ENCODE measurements at regions not wholly inside any gene's neighbourhood (a gene's known extent, or its start where the extent isn't known, plus 50 kb on each side); places are given as distances from the start of the nearest gene placed in this dataset.

- no peak for DNase-seq
Measured at GRCh38 chr15:93188236-93188635, 99.2 kb upstream of the RGMA start.

- no peak for DNase-seq
Measured at GRCh38 chr15:93185796-93186195, 96.8 kb upstream of the RGMA start.

- no peak for DNase-seq
Measured at GRCh38 chr15:93182703-93183205, 93.7 kb upstream of the RGMA start.

GRCh38 chr15:93180656-93181055, 91.6 kb upstream of the RGMA start:
- peak; percentile 27 for DNase-seq

GRCh38 chr15:93180128-93180527, 91.1 kb upstream of the RGMA start:
- DNase-seq, result no peak

GRCh38 chr15:93179700-93180102, 90.7 kb upstream of the RGMA start:
- peak; percentile 33 for DNase-seq

DNA sequence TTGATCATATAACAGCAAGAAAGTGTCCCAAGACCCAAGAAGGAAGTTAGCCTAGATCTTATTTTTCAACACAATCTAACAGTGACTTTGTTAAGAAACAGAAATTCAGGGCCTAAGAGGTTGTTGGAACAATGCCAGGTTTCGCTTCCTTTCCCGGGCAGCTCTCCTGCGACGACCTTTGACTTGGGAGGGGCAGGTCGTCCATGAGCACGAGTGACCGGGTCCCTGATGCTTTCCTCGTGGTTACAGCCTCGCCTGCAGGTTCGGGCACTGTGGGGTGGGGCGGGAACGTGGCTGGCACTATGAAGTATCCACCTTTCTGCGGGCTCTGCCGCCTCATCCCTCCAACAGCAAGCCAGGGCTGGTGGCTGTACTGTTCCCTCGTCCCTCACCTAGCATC, 90.1 kb upstream of the RGMA start:
- peak; percentile 21 for DNase-seq

- no peak for DNase-seq
Measured at GRCh38 chr15:93178371-93178770, 89.4 kb upstream of the RGMA start.

DNA sequence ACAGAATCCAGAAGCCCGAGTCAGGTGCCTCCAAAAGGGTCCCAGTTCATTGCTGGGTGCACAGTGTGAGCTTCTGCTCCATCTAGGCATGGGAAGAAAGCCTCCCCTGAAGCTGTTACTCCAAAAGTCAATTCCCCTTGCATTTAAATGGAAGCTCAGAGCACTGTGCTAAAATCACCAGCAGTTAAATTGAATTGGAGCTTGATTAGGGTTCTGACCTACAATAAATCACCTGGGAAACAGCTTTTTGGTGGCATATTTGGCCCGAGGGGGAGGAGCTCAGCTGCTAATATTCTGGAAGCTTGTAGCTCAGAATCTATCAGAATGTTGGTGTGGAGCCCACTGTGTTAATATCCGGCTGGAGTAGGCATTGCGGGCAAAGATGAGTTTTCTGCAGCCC, 87.1 kb upstream of the RGMA start:
- no peak for DNase-seq

DNA sequence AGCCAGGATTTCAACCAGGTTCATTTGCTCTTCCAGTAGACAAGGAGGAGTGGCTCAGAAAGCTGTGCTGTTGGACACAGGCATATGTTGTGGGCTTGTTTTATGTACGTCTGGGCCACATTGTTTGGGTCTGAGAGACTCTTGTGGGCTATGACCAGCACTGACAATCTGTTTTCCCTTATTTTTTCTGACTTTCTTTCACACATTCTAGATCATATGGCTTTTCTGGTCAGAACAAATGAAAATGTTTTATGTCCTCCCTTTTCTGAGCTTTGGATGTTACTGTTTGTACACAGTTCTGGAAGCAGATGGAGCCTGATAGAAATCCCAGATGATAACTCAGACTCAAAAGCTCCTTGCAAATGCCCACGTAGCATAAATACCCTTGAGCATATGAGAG, 85.8 kb upstream of the RGMA start:
- DNase-seq, result no peak

GRCh38 chr15:93173369-93173768, 84.4 kb upstream of the RGMA start:
- DNase-seq, result no peak

DNA sequence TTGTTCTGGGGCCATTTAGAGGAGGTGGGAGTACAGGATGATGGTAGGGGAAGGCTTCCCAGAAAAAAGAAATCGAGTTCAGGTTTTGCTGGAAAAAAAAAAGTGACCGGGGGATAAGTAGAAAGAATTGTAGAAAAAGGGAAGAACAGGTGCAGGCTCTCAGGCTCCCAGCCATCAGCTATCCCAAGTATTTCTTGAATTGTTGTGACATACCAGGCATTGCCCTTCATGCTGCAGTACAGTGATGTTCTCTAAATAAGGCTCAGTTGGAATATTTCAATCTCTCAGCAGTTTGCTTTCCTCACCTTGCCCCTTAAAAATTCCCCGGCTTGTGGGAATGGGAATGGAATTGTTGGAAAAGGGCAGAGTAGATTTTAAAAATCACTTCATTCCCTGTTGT, 82.5 kb upstream of the RGMA start:
- DNase-seq, result no peak

GRCh38 chr15:93170329-93170728, 81.3 kb upstream of the RGMA start:
- no peak for DNase-seq

DNA sequence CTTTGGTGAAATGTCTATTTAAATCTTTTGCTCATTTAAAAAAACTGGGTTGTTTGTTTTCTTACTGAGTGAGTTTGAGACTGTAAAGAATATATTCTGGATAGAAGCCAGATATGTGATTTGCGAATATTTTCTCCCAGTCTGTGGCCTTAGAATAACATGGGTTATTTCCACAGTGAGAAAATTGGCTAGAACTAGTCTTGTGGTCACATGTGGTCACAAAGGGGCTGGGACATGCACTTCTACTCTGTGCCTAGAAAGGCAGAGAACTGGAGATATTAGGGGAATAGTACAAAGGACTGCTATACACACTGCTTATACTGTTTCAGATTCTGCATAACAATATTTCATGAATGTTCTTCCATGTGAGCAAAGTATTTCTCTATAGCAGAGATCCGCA, 79.9 kb upstream of the RGMA start:
- DNase-seq, result no peak

GRCh38 chr15:93167291-93167690, 78.3 kb upstream of the RGMA start:
- no peak for DNase-seq

DNA sequence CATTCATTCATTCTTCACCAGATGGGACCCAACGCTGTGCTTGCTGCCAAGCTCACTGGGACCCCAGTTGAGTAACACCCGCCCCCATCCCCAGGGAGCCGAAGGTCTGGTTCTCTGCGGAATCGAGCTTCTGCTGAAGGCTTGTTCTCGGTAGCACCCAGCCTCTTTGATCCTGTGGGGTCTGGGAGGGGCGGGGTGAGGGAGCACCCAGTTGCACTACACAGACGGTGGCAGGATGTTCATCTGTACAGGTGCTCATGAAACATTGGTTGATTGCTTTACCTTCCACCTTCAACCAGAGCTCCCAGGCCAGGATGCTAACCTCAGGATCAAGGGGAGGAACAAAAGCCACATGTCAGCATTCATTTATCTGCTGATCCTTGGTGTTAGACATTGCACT, 77.7 kb upstream of the RGMA start:
- no peak for DNase-seq

DNA sequence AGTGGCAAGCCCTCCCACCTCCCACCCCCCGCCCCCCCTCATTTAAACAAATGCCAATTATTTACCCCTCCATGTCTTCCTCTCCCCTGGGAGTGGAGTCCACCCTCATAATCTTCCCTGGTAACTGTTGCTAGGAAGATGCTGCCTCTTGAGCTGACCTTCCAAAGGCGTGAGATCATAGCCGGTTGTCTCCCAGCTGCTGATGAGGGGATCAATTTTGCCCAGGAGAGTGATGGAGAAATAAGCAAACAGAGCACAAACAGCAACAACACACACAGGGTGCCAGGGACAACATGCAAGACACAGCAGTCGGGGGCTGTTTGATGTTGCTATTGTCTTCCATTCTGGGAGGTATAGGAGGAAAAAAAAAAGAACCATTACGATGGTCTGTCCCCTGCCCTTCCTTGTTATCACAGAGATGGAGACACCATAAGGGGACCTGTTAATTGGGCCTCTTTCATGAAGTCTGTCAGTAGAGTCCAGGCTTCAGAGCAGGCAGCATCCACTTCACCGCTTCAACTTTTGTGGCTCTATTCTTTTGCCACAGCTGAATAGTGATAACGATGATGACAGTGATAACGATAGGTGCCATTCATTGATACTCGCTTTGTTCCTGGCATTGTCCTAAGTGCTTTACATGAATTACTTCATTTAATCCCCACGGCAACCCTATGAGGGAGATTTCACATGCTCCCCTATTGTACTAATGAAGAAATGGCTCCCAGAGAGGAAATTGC, 76.9 kb upstream of the RGMA start:
- no peak for DNase-seq

DNA sequence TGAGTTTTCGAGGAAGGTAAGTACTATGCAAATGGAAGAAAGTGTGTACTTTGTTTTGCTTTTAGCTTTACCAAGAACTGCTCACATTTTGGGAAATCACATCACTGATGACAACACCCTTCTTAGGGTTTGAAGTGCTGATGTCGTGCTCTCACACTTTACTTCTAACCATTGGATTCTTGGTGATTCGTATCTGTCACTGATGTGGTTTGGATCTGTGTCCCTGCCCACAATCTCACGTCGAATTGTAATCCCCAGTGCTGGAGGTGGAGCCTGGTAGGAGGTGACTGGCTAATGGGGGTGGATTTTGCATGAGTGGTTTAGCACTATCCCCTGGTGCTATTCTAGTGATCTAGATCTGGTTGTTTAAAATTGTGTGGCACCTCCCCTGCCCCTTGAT, 75.4 kb upstream of the RGMA start:
- no peak for DNase-seq

DNA sequence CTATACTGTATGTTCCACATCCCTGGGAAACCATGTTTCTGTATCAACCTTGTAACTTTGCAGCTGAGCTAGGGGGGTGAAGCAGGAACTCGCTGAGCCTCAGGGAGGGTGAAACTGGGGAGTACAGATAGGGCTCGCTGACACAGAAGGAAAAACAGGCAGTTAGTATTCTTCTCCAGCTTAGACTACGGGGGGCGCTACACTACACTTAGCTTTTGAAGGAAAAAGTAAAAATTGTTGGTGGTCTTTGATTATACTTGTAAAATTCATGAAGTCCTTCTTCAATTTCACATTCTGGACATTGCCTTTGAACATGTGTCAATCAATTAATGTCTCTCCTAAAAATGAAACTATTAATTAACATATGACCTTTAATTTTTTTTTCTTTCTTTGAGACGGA, 73.5 kb upstream of the RGMA start:
- no peak for DNase-seq

DNA sequence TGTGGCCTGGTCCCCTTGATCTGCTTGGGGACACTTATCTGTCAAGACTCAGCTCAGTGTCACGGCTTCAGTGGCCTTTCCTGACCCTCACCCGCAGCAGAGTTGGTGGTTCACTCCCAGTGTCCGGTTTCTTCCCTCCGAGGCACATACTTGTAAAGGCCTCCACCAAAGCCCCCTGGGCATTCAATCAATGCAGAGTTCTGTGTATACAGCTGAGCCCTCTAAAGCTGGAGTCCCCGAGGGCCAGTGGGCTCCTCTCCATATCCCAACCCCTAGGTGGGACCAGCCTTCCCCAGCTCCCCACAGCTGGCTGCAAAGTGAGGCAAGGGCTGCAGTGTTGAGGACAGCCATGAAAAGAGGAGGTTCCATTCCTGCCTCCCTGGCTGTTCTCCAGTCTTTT, 70.9 kb upstream of the RGMA start:
- no peak for DNase-seq

DNA sequence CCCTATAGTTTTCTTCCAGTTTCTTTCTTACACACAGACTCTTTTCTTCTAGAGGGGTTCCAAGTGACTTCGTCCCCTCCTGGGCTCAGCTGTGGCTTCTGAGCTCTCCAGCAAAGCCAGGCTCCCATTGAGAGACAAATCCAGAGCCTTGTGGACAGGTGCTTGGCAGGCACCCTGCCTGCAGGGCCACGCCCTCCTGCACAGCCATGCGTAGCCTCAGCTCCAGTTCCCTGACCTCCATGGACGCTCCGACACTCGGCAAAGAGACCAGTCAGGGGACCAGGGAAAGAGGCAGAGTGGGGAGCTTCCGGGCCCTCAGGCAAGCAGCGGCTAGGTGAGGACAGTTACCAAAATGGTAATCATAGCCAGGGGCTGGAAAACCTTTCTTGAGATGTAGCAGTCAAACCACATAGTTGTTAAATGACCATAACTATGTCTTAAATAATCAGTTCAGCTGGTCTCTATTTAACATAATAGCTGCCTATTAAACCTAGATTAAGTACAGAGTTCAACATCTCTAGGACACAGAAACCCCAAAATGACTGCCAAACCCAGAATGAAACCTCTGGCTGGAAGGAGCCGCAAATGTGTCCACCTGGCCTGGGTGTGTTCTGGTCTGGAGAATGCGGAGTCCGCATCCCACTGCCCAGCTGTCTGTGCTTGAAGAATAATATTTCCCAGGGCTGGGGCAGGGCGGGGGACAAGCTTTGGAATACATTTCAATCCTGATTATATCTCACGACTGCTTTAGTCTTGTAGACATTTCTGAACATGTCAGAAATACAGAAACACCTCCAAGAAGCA, 69.3 kb upstream of the RGMA start:
- DNase-seq, result no peak

DNA sequence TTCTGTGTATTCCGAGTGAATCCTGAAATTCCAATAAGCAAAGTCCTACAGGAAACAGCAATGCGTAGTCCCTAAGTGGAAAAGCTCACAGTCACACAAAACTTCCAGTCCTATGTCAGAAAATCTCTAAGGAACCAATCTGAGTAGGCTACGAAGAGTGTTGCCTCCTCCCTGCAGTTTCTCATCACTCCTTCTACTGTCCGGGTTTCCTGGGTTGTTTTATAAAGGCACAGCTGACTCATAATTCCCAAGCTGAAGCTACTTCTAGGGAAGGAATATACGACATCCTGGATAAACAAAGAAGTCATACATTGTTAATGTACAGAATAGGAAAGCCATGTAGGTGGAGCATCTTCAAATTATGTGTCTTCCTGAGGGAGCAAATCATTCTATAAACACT, 65.7 kb upstream of the RGMA start:
- no peak for DNase-seq

DNA sequence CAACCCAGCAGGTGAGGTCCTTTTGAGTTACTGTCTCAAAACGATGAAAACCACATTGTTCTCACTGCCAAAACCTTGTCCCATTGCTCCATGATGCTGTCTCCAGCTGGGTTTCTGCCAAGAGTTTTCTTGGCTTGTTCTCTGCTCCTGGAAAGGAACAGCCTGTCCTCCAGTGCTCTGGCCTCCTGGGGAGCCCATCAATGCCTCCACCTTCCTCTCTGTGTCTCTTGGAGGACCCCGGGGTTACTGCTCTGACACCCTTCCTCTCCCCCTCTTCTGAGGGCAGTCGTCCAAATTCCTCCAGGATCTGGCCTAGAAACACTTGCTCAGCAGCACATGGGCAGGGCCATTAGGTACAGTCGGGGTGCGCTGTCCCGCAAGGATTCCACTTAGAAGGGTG, 63.9 kb upstream of the RGMA start:
- DNase-seq, result no peak

- DNase-seq, result no peak
Measured at GRCh38 chr15:93152360-93152759, 63.3 kb upstream of the RGMA start.

Data from right kidney (tissue), 1 donor.